HCT116 (cell line): ENCODE measurements at regions not wholly inside any gene's neighbourhood (a gene's known extent, or its start where the extent isn't known, plus 50 kb on each side); places are given as distances from the start of the nearest gene placed in this dataset.

Source experiments
- ATAC-seq: fragments of 200-7000 bp; cut with Tn5 transposase; 2 replicates; pipeline ENCODE4 v1.9.1; 2020; ENCODE audit warnings: mild to moderate bottlenecking, moderate library complexity
- BruUV-seq: library from RNA; stranded (reverse); fragments of 400-500 nt; replicated peaks from 2 replicates; lab custom pipeline; 2021; lab: Mats Ljungman, UMichigan
- CTCF ChIA-PET: fragments of 300-600 bp; sonication (Branson Sonifier 250); formaldehyde crosslinking; loops from one replicate; lab custom pipeline; 2021; ENCODE audit warnings: antibody characterized with exemption; lab: Charles Lee
- POLR2A ChIA-PET: fragments of 300-600, 350-600 bp; sonication (Branson Sonifier 250); formaldehyde crosslinking; loops from one replicate; lab custom pipeline; 2021; ENCODE audit warnings: antibody characterized with exemption; lab: Charles Lee
- RAD21 ChIA-PET, 2 experiments: fragments of 300-600 bp; sonication (Branson Sonifier 250); formaldehyde crosslinking; loops; one replicate each; lab custom pipeline; 2023; ENCODE audit warnings: low total read pairs in 2 of 2; ENCODE audit not compliant: uncharacterized antibody in 2 of 2, unreplicated experiment in 2 of 2, low non-redundant PET in 1 of 2; lab: Charles Lee
- DNase-seq: peaks from one replicate; pipeline ENCODE4 v3.0.0-alpha.2; 2010; ENCODE audit warnings: low read depth, low spot score
- H2AFZ ChIP-seq: fragments of 200-600 bp; shearing (Covaris generic), sonication (generic); 2 replicates; pipeline ENCODE4 v1.6.1; 2017; ENCODE audit warnings: low read depth, mixed run types, mixed read lengths, antibody characterized with exemption, low read length; ENCODE audit not compliant: poor library complexity, severe bottlenecking
- H3K27ac ChIP-seq: 2 replicates; pipeline ENCODE4 v1.5.1; 2012; ENCODE audit warnings: low read depth, low read length
- H3K27me3 ChIP-seq: fragments of 200-600 bp; sonication (generic); 2 replicates; pipeline ENCODE4 v1.6.1; 2016; ENCODE audit warnings: mixed run types, low read length, mixed read lengths; ENCODE audit not compliant: insufficient read depth
- H3K36me3 ChIP-seq, 2 experiments: fragments of 200-500 bp in 1 of 2; fragments of 200-600 bp in 1 of 2; sonication (Bioruptor generic) in 1 of 2; sonication (generic) in 1 of 2; 2 replicates each; pipeline versions ENCODE4 v1.5.1 to v1.6.1; 2014 to 2016; ENCODE audit warnings: low read length in 2 of 2, inconsistent platforms in 1 of 2, mixed read lengths in 1 of 2, mixed run types in 1 of 2; ENCODE audit not compliant: insufficient read depth in 2 of 2, control insufficient read depth in 1 of 2
- H3K4me1 ChIP-seq, 2 experiments: fragments of 200-600 bp in 1 of 2; sonication (generic) in 1 of 2; 2 replicates each; pipeline versions ENCODE4 v1.5.1 to v1.6.1; 2012 to 2017; ENCODE audit warnings: low read length in 2 of 2, inconsistent platforms in 1 of 2, mild to moderate bottlenecking in 1 of 2, mixed read lengths in 1 of 2, mixed run types in 1 of 2, moderate library complexity in 1 of 2; ENCODE audit not compliant: insufficient read depth in 2 of 2, control insufficient read depth in 1 of 2
- H3K4me2 ChIP-seq: fragments of 200-600 bp; sonication (generic); 2 replicates; pipeline ENCODE4 v1.6.1; 2017; ENCODE audit warnings: mixed run types, low read length, mixed read lengths
- H3K4me3 ChIP-seq, 2 experiments: fragments of 200-600 bp in 1 of 2; sonication (generic) in 1 of 2; replicated peaks in 1 of 2; 2 replicates each; pipeline ENCODE4 v1.5.1; 2011 to 2016; ENCODE audit warnings: low read length in 2 of 2, control low read depth in 1 of 2, low read depth in 1 of 2, mild to moderate bottlenecking in 1 of 2, mixed read lengths in 1 of 2, mixed run types in 1 of 2
- H3K79me2 ChIP-seq: fragments of 200-600 bp; sonication (generic); 2 replicates; pipeline ENCODE4 v1.6.1; 2017; ENCODE audit warnings: mild to moderate bottlenecking, mixed run types, low read length, moderate library complexity, mixed read lengths; ENCODE audit not compliant: insufficient read depth
- H3K9ac ChIP-seq: fragments of 200-600 bp; sonication (generic); 2 replicates; pipeline ENCODE4 v1.6.1; 2016; ENCODE audit warnings: low read length, mixed read lengths
- H3K9me2 ChIP-seq: fragments of 200-600 bp; sonication (generic), shearing (Covaris generic); 2 replicates; pipeline ENCODE4 v1.6.1; 2017; ENCODE audit warnings: mixed run types, mild to moderate bottlenecking, moderate library complexity; ENCODE audit not compliant: insufficient read depth
- H3K9me3 ChIP-seq, 2 experiments: fragments of 200-500 bp in 1 of 2; fragments of 200-600 bp in 1 of 2; sonication (Bioruptor generic) in 1 of 2; sonication (generic) in 1 of 2; 2 replicates each; pipeline ENCODE4 v1.6.1; 2014 to 2017; ENCODE audit warnings: low read length in 2 of 2, mixed read lengths in 2 of 2, inconsistent platforms in 1 of 2, low read depth in 1 of 2, mild to moderate bottlenecking in 1 of 2, mixed run types in 1 of 2, moderate library complexity in 1 of 2; ENCODE audit not compliant: control insufficient read depth in 1 of 2, insufficient read depth in 1 of 2
- H4K20me1 ChIP-seq: fragments of 200-600 bp; sonication (generic), shearing (Covaris generic); 2 replicates; pipeline ENCODE4 v1.6.1; 2017; ENCODE audit warnings: mixed run types, mild to moderate bottlenecking, moderate library complexity; ENCODE audit not compliant: insufficient read depth
- CEBPB ChIP-seq: IDR thresholded peaks from 2 replicates; pipeline ENCODE4 v1.6.1; 2012; ENCODE audit warnings: low read depth
- FOSL1 ChIP-seq: IDR thresholded peaks from 2 replicates; pipeline ENCODE4 v1.6.1; 2012; ENCODE audit warnings: low read depth
- REST ChIP-seq: IDR thresholded peaks from 2 replicates; pipeline ENCODE4 v1.6.1; 2012; ENCODE audit warnings: low read depth
- SP1 ChIP-seq: IDR thresholded peaks from 2 replicates; pipeline ENCODE4 v1.6.1; 2012; ENCODE audit warnings: low read depth
- SRF ChIP-seq: IDR thresholded peaks from 2 replicates; pipeline ENCODE4 v1.6.1; 2012; ENCODE audit warnings: low read depth
- TCF7L2 ChIP-seq: IDR thresholded peaks from 2 replicates; pipeline ENCODE4 v1.7.0; 2011; ENCODE audit warnings: borderline replicate concordance, inconsistent platforms; ENCODE audit not compliant: insufficient read depth, insufficient read length; ENCODE audit errors: extremely low read depth
- YY1 ChIP-seq: IDR thresholded peaks from 2 replicates; pipeline ENCODE4 v1.6.1; 2011; ENCODE audit warnings: low read length, low read depth, moderate library complexity, mild to moderate bottlenecking; ENCODE audit not compliant: insufficient replicate concordance; ENCODE audit errors: extremely low read depth
- intact Hi-C: fragments of 100-400 bp; cut with micrococcal nuclease; formaldehyde crosslinking; loops from 2 replicates; pipeline ENCODE4 v1.10.0; 2022
- TF ChIP-seq, protein P1 (sequence below): IDR thresholded peaks from 2 replicates; pipeline ENCODE4 v1.6.1; 2012
- TF ChIP-seq, protein P2 (sequence below): IDR thresholded peaks from 2 replicates; pipeline ENCODE4 v1.6.1; 2011; ENCODE audit warnings: mild to moderate bottlenecking, low read length, moderate library complexity; ENCODE audit not compliant: insufficient replicate concordance; ENCODE audit errors: extremely low read depth

- Histone ChIP-seq H3K4me3 (no peak overlapping the region), H2AFZ (no peak overlapping the region), H3K79me2 (no peaks in the 10 kb centered on the region), H4K20me1 (no peaks in the 10 kb centered on the region), H3K36me3 (no peaks in the 10 kb centered on the region), H3K27me3 (no peaks in the 10 kb centered on the region), H3K4me2 (no peak overlapping the region), H3K9ac (no peak overlapping the region), H3K9me3 (no peaks in the 10 kb centered on the region), H3K9me2 (no peaks in the 10 kb centered on the region), H3K27ac (no peak overlapping the region)
- intact Hi-C loops, result no loop called here
- ChIA-PET POLR2A (no interaction called here), RAD21 (no interaction called here), CTCF (no interaction called here)
- DNase-seq (no peak), ATAC-seq (no peak)
- no TSS peak for BruUV-seq
- TF ChIP-seq YY1 (no peak), SRF (no peak)
- TF ChIP-seq, protein P1, sequence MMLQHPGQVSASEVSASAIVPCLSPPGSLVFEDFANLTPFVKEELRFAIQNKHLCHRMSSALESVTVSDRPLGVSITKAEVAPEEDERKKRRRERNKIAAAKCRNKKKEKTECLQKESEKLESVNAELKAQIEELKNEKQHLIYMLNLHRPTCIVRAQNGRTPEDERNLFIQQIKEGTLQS, result no peak
- TF ChIP-seq, all 23 proteins: peak for 0
- H3K4me1 ChIP-seq, result no peaks in the 10 kb centered on the region
Measured at GRCh38 chr7:113810080-113810744, 108.6 kb downstream of the PPP1R3A start.

- POLR2A ChIA-PET, result no interaction called here
- TF ChIP-seq FOSL1 (no peak), SP1 (no peak), REST (no peak), CEBPB (no peak), TCF7L2 (no peak)
- TF ChIP-seq, protein P2, sequence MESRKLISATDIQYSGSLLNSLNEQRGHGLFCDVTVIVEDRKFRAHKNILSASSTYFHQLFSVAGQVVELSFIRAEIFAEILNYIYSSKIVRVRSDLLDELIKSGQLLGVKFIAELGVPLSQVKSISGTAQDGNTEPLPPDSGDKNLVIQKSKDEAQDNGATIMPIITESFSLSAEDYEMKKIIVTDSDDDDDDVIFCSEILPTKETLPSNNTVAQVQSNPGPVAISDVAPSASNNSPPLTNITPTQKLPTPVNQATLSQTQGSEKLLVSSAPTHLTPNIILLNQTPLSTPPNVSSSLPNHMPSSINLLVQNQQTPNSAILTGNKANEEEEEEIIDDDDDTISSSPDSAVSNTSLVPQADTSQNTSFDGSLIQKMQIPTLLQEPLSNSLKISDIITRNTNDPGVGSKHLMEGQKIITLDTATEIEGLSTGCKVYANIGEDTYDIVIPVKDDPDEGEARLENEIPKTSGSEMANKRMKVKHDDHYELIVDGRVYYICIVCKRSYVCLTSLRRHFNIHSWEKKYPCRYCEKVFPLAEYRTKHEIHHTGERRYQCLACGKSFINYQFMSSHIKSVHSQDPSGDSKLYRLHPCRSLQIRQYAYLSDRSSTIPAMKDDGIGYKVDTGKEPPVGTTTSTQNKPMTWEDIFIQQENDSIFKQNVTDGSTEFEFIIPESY, result no peak
- Histone ChIP-seq H3K79me2 (no peaks in the 10 kb centered on the region), H3K9me3 (no peaks in the 10 kb centered on the region), H3K4me3 (no peak overlapping the region), H3K36me3 (no peaks in the 10 kb centered on the region), H4K20me1 (no peaks in the 10 kb centered on the region), H3K4me1 (no peaks in the 10 kb centered on the region), H3K27ac (no peak overlapping the region), H3K27me3 (no peaks in the 10 kb centered on the region), H2AFZ (no peak overlapping the region), H3K4me2 (no peak overlapping the region), H3K9me2 (no peaks in the 10 kb centered on the region), H3K9ac (no peak overlapping the region)
- CTCF ChIA-PET, result no interaction called here
- BruUV-seq, result no TSS peak
- no peak for ATAC-seq
- DNase-seq, result no peak
- RAD21 ChIA-PET, result no interaction called here
- intact Hi-C loops, result no loop called here
Measured at GRCh38 chr7:113809581-113809980, 109.2 kb downstream of the PPP1R3A start.
